Thyroid gland (tissue), 4 donors: ENCODE measurements at regions not wholly inside any gene's neighbourhood (a gene's known extent, or its start where the extent isn't known, plus 50 kb on each side); places are given as distances from the start of the nearest gene placed in this dataset.

ENCODE experiments used
- DNase-seq, 2 donors: peaks; one replicate each; pipeline ENCODE4 v3.0.0-alpha.2; 2019
- H3K27ac ChIP-seq, 3 donors: fragments of 200-600 bp; sonication (generic); 1 replicate in 2 of 3; 2 replicates in 1 of 3; pipeline ENCODE4 v1.5.1; 2016 to 2019; ENCODE audit warnings: mild to moderate bottlenecking in 1 of 3, moderate library complexity in 1 of 3
- H3K27me3 ChIP-seq: fragments of 200-600 bp; sonication (generic); one replicate; pipeline ENCODE4 v1.5.1; 2019
- H3K36me3 ChIP-seq, 2 donors: fragments of 200-600 bp; sonication (generic); one replicate each; pipeline ENCODE4 v1.5.1; 2016 to 2019
- H3K4me1 ChIP-seq, 2 donors: fragments of 200-600 bp; sonication (generic); one replicate each; pipeline ENCODE4 v1.5.1; 2017 to 2019
- H3K4me3 ChIP-seq, 3 donors: fragments of 200-600 bp; sonication (generic); replicated peaks in 1 of 3; 1 replicate in 2 of 3; 2 replicates in 1 of 3; pipeline ENCODE4 v1.5.1; 2016; ENCODE audit warnings: mild to moderate bottlenecking in 1 of 3
- H3K9me3 ChIP-seq: fragments of 200-600 bp; sonication (generic); one replicate; pipeline ENCODE4 v1.5.1; 2017
- CTCF ChIP-seq, 6 experiments: fragments of 200-600 bp in 3 of 6; fragments of 450-650 bp in 3 of 6; sonication (generic) in 3 of 6; IDR thresholded peaks; one replicate each; pipeline ENCODE4 v1.5.1; 2016 to 2019; ENCODE audit warnings: antibody characterized with exemption in 6 of 6, mild to moderate bottlenecking in 2 of 6, inconsistent platforms in 1 of 6, moderate library complexity in 1 of 6
- POLR2A ChIP-seq, 2 donors: fragments of 450-650 bp; IDR thresholded peaks; one replicate each; pipeline ENCODE4 v1.6.1; 2017; ENCODE audit warnings: antibody characterized with exemption in 2 of 2, mild to moderate bottlenecking in 2 of 2, moderate library complexity in 1 of 2
- WGBS, 2 donors: methylation state at CpG; one replicate each; pipeline ENCODE4 v1.1.5; 2017; 5-methylcytosine and 5-hydroxymethylcytosine counted together
- intact Hi-C: fragments of 100-400 bp; cut with DNase I; formaldehyde crosslinking; loops from one replicate; pipeline ENCODE4 v1.15.1; 2023

- no peak overlapping the region for H3K4me3 ChIP-seq
- H3K36me3 ChIP-seq, result no peaks in the 10 kb centered on the region
- 94% methylated on average over 2 of the region's 2 CpGs for WGBS, 2 donors
- no peak for DNase-seq
- intact Hi-C loops, result no loop called here
- H3K4me1 ChIP-seq, result no peaks in the 10 kb centered on the region
- H3K27me3 ChIP-seq, result no peaks in the 10 kb centered on the region
- no peak for TF ChIP-seq CTCF (IDR thresholded peaks at IDR 0.05)
- TF ChIP-seq POLR2A (IDR thresholded peaks at IDR 0.05), result no peak
- no peaks in the 10 kb centered on the region for H3K9me3 ChIP-seq
- H3K27ac ChIP-seq, result no peak overlapping the region
Observed at GRCh38 chr5:39902626-39903025, 477.8 kb upstream of the DAB2 start.

- 86 to 92% methylated on average over 1 of the region's 1 CpG for WGBS, 2 donors
- Histone ChIP-seq H3K27me3 (no peaks in the 10 kb centered on the region), H3K36me3 (no peaks in the 10 kb centered on the region), H3K27ac (no peak overlapping the region), H3K4me1 (no peaks in the 10 kb centered on the region), H3K9me3 (no peaks in the 10 kb centered on the region), H3K4me3 (no peak overlapping the region)
- DNase-seq, result no peak
- intact Hi-C loops, result no loop called here
- no peak for TF ChIP-seq CTCF (IDR thresholded peaks at IDR 0.05)
- no peak for TF ChIP-seq POLR2A (IDR thresholded peaks at IDR 0.05)
Observed at GRCh38 chr5:39898731-39899130, 474.0 kb upstream of the DAB2 start.

GRCh38 chr5:39896706-39897105 lies 471.9 kb upstream of the DAB2 start:
- DNase-seq, result no peak
- Histone ChIP-seq H3K27ac (no peak overlapping the region), H3K9me3 (no peaks in the 10 kb centered on the region), H3K27me3 (no peaks in the 10 kb centered on the region), H3K4me1 (no peaks in the 10 kb centered on the region), H3K36me3 (no peaks in the 10 kb centered on the region), H3K4me3 (no peak overlapping the region)
- TF ChIP-seq CTCF (IDR thresholded peaks at IDR 0.05) (no peak), POLR2A (IDR thresholded peaks at IDR 0.05) (no peak)
- intact Hi-C loops, result no loop called here
- 71 to 86% methylated on average over 5 of the region's 5 CpGs for WGBS, 2 donors

GRCh38 chr5:39896104-39896503 lies 471.3 kb upstream of the DAB2 start:
- no peaks in the 10 kb centered on the region for H3K27me3 ChIP-seq
- H3K36me3 ChIP-seq, result no peaks in the 10 kb centered on the region
- no peaks in the 10 kb centered on the region for H3K4me1 ChIP-seq
- intact Hi-C loops, result no loop called here
- no peak overlapping the region for H3K4me3 ChIP-seq
- H3K27ac ChIP-seq, result no peak overlapping the region
- no peaks in the 10 kb centered on the region for H3K9me3 ChIP-seq
- TF ChIP-seq POLR2A (IDR thresholded peaks at IDR 0.05), result no peak
- TF ChIP-seq CTCF (IDR thresholded peaks at IDR 0.05), result no peak
- 83 to 86% methylated on average over 3 of the region's 3 CpGs for WGBS, 2 donors
- no peak for DNase-seq

- 74 to 79% methylated on average over 1 of the region's 1 CpG for WGBS, 2 donors
- H3K4me1 ChIP-seq, result no peaks in the 10 kb centered on the region
- no peaks in the 10 kb centered on the region for H3K36me3 ChIP-seq
- no peaks in the 10 kb centered on the region for H3K9me3 ChIP-seq
- H3K27ac ChIP-seq, result no peak overlapping the region
- no peak for DNase-seq
- no peak overlapping the region for H3K4me3 ChIP-seq
- intact Hi-C loops, result no loop called here
- H3K27me3 ChIP-seq, result no peaks in the 10 kb centered on the region
- no peak for TF ChIP-seq POLR2A (IDR thresholded peaks at IDR 0.05)
- no peak for TF ChIP-seq CTCF (IDR thresholded peaks at IDR 0.05)
Observed at GRCh38 chr5:39892708-39893107, 467.9 kb upstream of the DAB2 start.
